OCI-M2 (cell line): ENCODE measurements at regions not wholly inside any gene's neighbourhood (a gene's known extent, or its start where the extent isn't known, plus 50 kb on each side); places are given as distances from the start of the nearest gene placed in this dataset.

Source experiments
- DNase-seq: peaks from one replicate; lab custom pipeline; 2025; ENCODE audit not compliant: unreplicated experiment; lab: John Stamatoyannopoulos, UW

DNA sequence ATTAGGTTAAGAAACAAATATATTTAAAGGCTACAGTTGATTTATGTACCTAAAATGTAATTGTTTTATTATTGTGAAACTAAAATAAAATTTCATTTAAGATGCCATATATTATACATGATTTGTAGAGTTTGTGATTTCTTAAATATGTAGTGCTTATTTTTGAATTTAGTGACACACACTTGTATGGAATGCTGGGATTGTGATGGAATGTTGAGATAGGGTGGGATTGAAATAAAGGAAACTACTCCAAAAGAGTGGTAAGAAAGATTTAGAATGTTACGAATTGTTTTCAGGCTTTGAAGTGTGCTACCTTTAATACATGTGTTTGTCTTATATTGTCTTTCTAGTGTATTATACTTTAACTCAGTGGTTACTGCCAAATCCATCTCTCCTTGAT, 330.3 kb upstream of the PITX2 start:
- no peak for DNase-seq

DNA sequence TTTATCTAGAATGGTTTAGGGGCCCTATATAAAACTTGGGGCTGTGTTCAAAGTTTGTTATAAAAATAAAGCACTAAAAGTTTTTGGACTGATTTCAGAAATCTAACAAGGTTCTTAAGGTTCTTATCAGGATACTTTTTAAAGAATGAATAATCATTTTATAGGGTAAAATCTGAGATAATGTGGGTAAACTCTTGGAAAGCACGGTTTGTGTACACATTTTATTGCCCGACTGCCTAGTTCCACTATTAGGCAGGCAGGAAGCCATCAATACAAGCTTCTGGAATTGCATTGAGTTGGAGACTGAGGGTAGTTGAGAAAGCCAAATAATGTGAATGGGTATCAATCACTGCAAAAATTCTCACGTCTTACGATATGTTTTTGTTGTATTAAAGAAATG, 331.0 kb upstream of the PITX2 start:
- DNase-seq = no peak

DNA sequence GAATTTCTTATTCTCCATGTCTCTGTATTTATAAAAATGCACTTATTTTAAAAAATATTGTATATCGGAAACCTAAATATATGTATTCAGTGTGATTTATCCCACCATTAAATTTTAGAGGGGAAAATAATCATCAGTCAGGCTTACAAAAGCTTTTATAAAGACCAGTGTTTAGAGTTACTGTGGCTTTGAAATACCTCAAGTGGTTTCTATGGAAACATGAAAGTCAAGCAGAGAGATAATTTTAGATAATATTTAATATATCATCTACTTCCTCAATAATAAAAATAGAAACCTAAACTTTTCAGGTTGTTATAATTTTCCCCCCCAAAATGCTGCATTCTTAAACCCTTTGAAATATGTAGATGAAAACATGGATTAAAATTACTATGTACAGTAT, 332.9 kb upstream of the PITX2 start:
- DNase-seq = no peak

DNA sequence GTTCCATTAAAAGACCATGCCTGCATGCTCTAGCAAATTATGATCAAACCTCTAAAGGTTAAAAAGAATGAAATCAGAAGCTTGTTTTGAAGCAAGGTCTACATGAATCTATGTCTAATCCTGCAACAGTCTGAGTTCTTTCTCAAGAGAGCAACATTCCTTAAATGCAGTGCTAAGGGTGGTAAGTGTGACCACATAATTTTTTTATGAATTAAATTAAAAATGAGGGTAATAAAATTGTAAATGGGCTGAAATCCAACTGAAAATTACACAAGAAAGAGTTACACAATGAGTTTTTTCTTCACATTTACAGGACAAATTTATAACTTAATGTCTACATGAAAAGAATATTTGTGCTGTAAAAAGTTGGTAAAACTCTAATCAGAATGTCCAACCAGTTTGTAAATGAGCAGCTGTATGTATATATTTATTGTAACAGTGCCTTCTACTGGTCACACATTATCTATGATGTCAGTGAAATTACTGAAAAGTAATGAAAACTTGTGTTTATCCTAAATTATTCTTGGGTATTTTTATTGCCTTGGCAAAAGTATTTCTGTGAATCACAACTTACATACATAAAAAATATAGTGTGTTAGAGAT, 336.3 kb upstream of the PITX2 start:
- DNase-seq = no peak

DNA sequence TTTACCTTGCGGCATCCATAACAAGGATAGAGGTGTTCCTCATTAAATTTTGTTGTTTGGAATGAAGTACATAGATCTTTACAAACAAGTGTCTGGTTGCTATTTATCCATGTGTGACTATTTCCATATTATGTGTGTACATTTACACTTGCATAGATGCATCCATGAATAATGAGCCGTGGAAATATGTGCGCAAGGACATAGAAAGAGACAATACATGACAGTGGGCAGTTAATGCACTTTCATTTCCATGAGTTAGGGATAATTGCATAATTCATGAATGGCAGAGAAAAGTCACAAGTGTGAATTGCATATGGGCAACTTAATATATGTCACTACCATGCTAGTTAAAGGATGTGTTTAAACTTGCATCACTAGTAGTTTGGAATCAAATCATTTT, 338.2 kb upstream of the PITX2 start:
- no peak for DNase-seq

DNA sequence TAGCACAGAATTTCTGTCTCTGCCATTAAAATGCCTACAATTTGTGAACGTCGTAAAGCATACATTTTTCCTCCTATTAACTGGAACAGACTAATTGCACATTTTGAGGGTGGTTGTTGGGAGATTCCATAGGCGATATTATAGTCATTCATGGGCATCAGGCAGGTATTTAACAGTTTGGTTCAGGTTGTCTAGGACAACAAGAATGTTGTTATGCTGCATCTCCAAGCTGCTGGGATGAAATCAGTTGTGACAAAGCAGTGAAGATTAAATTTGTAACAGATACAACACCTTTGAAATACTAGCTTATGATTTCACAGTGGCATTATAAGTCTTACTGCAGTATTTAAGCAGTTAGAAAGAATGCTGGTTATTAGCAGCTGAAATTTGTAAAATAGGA, 339.7 kb upstream of the PITX2 start:
- no peak for DNase-seq

DNA sequence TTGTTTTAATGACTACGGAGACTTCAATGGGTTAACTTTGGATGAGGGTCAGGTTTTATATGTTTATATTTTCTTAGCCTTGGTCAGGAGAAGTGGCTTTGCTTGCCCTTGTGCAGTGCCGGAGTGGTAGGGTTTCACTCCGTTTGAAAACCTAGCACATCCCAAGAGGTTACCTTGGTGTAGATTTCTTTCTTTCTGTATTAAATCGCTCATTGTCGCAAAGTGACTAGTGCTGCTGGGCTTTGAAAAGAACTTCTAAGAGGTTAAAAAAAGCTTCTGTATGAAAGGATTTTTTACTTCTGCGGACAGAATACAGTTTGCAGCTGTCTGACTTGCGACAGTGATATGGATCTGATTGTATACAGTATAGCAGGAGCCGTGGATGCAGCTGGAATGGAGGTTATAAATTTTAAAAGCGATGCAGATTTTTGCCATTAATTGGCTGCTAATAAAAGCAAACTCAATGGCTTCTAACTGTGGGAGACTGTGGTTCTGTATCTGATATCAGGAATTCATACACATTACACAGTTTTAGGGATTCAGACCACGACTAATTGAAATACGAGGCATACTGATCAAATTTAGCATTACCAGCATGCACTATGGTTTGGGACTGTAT, 340.9 kb upstream of the PITX2 start:
- DNase-seq = no peak

DNA sequence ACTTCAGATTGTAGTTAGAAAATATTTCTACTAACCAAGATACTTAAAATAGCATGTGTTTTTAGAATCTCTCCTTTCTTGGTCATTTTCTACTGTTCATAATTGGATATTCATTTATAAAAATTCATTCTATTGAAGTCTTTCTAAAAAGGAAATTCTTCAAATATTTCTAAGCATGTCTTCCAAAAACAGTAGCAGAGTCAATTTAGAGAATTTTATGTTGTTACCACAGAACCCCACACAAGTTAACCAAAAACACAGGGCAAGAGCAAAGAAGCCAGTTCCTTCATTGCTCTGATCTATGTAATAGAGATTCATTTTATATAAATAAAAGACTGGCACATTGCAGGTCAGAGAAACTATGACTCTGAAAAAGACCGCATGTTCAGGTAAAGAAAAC, 345.1 kb upstream of the PITX2 start:
- no peak for DNase-seq

DNA sequence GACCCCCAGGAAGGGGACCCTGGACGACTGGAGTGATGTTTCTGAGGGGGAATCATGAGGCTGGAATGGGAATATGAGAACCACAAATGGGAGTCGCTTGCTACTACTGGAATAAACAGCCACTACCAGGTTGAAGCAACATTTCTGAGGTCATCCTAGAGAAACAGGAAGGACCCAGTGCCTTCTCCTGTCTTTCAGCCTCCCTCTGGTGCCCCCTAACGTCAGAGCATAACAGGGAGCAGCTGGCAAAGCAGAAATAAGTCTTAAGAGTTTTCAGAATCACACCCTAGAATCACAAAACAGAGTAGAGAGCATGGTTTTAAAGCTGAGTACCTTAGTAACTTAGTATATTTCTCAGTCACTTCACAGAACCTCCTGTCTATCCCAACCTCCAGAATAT, 347.8 kb upstream of the PITX2 start:
- DNase-seq = no peak

DNA sequence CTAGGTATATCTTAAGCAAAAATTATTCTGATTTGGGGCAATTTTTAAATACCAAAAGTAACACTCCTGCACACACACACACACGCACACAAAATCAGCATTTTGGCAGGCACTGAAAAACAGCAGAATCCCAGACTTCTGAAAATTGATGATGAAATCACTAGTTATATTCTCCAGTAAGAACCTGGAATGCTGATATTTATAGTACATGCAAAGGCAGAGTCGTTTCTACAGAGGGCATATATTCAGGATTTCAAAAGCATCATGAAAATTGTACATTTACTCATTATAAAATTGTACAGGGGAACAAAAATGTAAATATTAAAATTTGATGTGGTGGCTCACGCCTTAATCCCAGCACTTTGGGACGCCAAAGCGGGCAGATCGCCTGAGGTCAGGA, 352.5 kb upstream of the PITX2 start:
- DNase-seq = no peak

DNA sequence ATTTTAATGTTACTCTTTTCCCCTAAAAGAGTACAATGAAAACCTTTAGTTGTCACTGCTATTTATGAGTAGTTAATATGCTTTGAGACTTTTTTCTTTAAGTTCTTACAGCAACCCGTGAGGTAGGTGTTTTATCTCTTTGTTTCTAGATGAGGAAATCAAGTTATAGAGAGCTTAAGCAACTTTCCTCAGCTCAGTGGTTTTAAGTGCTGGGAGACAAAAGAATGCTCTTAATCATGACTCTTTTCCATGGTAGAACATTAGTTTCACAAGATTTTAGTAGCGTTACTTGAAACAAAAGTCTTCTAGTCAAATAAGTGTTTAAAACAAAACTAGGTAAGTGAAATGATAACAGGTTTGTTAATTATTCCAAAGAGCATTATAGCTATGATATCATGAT, 354.7 kb upstream of the PITX2 start:
- DNase-seq = no peak

DNA sequence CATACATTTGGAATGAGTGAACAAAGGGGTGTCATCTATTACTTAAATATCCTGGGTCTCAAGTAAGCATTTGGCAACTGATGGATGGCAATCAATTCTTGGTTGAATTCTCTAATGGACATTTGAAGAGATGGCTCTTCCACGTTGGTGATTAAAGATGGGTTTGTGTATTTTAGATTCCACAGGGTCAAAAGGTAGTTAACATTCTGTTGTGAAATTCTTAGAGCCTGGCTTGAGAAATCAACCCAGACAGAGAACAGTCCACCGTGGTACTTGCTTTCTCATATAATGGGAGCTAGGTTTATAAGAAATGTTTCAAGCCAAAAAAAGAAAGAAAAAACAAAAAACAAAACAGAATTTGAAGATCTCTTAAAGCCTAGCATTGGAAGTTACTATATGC, 355.9 kb upstream of the PITX2 start:
- DNase-seq = no peak

DNA sequence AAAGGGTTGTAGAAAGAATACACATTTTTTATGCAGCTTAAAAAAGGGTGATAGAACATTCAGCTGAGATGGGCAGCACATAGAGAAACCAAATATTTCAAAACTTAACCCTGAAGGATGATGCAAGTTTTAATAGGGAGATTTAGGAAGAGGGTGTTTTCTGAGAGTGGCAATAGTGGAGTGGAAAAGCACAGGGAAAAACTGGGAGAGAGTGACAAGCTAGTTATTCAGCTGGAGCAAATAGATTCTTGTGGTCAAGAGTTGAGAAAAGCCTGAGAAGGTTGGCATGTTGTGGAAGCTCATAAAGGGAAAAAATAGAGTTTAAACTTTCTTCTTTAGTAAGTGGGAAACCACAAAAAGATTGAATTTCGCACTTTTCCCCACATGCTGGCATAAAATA, 359.6 kb upstream of the PITX2 start:
- no peak for DNase-seq

DNA sequence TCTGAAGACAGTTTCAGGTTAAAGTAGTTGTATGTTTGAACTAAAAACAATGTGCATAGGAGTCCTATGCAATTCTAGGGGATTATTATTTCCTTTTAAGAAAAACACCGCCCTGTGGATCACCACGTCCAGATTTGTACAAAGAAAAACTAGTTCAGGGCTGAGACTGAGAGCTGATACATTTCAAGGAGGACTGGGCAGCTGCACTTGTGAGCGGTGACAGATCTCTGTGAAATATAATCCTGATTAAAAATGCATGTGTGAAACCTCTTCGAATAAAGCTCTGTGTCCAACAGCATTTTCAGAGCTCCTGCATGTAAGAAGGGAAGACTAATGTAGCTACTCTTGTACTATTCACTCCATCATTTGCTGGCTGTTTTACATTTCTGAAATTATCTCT, 365.8 kb upstream of the PITX2 start:
- no peak for DNase-seq

DNA sequence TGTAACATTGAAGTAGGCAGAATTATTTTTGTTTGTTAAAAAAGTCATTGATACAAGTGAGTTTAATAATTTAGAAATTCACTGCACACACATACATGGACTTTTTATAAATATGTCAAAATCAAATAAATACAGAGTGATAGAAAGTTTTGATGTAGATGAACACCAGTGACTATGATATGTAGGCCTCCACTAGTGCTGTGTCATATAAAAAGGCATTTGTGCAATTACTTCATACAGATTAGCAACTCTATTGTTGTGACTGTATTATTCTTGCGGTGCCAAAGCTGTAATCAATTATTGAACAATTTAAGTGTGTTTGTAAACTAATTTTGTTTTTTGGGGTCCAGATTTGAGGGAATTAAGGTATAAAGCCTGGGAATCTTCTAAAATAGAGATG, 366.2 kb upstream of the PITX2 start:
- DNase-seq = no peak

DNA sequence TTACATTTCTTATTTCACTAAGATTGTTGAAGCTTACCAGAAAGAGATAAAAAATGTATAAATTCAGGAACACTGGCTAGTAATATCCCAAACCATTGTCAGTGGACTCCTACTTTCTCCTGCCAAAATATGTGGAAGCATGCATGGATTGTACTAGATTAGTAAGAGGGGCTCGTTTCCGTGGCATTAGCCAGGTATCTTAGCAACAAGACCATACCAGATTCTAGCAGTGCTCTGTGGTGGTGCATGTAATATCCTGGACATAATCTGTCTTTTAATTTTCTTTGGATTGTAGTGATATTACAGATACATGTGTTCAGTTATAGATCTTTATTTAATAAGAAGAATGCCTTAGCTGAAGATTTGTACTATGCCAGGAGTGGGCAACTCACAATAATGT, 371.9 kb upstream of the PITX2 start:
- no peak for DNase-seq

DNA sequence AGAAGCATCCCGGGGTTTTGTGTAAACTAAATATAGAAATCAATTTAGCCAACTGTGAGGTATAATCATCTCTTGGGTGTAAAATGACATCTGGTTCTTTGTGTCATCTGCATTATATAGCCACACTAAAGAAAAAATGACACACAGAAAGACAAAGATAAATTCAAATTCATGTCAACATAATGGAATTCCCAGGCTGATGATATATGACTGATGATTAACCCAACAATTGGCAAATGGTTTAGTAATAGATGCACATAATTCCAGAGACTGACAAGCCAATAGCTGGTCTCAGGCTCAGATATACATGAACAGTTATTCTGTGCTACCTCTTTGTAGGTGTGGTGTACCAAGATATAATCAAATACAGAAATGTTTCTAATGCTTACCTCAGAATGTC, 375.4 kb upstream of the PITX2 start:
- DNase-seq = no peak

DNA sequence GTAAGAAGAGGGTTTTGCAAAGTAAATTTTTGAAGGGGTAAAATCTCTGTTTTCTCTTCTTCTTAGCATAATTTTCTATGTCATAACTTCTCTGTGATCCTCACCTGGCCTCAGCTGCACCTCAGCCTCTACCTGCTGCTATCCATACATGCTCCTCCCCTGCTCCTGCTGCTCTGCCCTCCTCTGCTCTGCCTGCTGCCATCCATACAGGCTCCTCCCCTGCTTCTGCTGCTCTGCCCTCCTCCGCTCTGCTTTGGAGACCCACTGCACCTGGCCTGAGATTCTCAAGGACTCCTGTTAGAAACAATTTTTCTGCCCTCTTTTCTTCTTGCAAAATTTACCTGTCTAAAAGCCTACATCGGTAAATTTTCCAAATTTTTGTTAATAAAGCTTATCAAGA, 388.6 kb upstream of the PITX2 start:
- no peak for DNase-seq

DNA sequence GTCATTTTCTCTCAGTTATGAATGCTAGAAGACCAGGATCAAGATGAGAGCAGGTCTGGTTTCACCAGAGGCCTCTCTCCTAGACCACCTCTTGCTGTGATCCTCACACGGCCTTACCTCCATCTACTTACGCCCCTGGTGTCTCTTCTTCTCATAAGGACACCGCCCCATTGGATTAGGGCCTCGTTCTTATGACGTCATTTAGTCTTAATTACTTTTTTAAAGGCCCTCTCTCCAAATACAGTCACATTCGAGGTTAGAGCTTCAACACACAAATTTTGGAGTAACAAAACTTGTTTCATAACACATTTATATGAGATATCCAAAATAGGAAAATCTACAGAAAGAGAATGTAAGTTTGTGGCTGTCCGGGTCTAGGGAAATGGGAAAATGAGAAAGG, 391.0 kb upstream of the PITX2 start:
- DNase-seq = no peak

DNA sequence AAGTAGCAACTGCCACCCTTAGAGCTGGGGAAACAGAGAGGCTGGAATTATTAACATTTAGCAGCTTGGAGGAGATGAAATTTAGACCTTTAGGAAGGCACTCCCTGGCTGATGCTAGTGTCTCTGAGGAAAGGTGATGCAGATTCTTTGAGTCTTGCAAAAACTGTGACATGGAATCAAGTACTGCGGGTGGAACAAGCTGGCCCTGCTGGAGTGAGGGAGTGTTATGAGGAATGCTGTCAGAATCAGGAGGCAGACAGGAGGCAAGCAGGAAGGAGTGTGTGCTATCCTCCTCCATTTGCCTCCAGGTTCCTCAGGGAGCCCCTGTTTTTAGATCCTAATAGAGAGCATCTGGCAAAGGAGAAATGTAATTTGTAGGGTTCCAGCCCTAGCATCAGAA, 391.7 kb upstream of the PITX2 start:
- DNase-seq = no peak

DNA sequence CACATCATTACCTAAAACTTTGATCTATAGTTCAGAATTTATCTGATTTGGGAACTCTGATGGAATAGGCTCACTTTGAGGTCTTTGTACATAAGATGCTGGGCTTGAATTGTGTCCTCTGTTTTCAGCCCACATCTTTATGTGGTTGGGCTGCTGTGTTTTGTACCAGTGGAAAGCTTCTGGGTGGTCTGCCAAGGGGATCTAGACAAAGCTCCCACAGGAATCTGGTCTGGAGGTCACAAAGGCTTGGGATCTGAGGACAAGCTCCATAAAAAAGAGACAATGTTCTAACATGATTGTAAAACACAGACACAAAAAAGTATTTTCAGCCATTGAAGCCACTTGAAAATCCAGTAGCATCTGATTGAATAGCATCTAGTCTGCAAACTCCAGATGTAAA, 393.5 kb upstream of the PITX2 start:
- no peak for DNase-seq

DNA sequence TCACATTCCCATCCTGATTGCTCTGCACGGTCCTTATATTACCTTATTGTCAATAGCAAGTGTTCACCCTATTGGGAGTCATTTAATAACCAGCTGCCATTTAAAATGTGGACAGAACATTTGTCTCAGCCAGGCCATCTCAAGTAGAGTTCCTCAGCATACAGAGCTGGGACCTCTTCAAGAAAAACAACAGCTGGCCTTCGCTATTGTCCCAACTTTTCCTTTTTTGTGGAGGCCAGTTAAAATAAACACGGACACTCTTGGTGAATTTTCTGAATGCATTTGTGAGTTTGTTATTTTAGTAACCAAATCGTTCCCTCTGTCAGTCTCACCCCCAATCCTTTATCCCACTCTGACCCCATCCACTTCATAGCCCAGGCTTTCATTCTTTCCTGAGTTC, 395.3 kb upstream of the PITX2 start:
- no peak for DNase-seq

DNA sequence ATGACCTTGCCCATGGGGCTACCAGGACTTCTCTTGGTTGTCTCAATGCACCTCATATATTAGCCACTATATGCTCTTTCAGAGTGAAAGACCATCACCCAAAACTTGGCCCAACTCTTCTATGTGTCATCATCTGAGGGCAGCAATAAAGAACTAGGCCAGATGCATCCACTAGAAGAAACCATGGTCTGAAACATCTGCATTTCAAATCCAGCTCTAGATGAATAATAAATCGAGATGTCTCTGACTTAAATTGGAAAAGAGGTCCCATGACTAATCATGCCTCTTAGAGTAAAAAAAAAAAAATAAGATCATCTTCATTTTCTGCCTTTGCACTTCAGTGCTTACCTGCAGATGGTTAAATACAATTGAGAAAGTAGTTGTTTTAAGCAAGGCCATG, 397.6 kb upstream of the PITX2 start:
- DNase-seq = no peak

DNA sequence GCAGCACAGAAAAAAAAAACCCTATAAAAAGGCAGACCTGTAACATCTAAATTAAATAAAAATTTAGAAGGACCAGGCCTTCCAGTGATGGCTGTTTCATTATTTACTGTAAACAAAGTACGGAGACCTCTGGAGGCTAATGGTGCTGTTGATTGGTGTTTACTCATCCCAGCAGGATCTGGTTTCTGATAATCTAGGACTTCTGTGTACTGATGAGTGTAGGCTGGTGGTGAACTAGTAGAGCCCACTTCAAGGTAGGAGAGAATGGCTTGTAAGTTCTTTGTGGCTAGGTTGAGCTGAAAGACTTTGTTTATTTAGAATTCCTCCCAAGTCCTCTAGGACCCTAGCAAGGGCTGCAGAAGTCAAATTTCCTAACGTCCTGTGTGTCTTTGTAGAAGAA, 398.1 kb upstream of the PITX2 start:
- no peak for DNase-seq
